Choroid plexus epithelial cell (primary cell): ENCODE measurements at regions not wholly inside any gene's neighbourhood (a gene's known extent, or its start where the extent isn't known, plus 50 kb on each side); places are given as distances from the start of the nearest gene placed in this dataset.

Source experiments
- DNase-seq: peaks from one replicate; pipeline ENCODE4 v3.0.0-alpha.2; 2010; ENCODE audit warnings: low read depth
- H3K4me3 ChIP-seq: 2 replicates; pipeline ENCODE4 v1.5.1; 2011; ENCODE audit warnings: low read depth, mild to moderate bottlenecking, control low read depth, low read length, moderate library complexity
- CTCF ChIP-seq: conservative IDR thresholded peaks from 2 replicates; pipeline ENCODE4 v1.5.1; 2011; ENCODE audit warnings: low read depth, mild to moderate bottlenecking, control low read depth, inconsistent platforms, low read length, moderate library complexity

DNA sequence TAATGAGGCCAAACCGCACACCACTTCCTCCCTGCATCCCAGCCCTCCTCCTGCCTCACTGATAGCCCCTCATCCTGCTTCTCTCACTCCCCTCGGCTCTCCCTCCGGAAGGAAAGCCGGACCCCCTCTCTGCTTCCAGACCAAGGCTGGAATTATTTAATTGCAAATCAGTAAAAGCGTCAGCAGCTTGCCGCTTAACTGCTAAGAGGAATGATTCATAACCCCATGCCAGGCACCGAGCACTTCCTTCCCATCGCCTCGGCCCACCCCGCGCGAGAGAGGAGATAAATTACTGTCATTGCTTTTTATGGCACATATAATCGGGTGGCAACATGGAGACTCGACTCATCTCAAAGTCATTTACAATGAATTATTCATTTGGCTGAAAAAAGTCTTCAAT lies 77.3 kb downstream of the UBIAD1 start:
- no peak for TF ChIP-seq CTCF
- H3K4me3 ChIP-seq, result no peak overlapping the region
- DNase-seq, result no peak

DNA sequence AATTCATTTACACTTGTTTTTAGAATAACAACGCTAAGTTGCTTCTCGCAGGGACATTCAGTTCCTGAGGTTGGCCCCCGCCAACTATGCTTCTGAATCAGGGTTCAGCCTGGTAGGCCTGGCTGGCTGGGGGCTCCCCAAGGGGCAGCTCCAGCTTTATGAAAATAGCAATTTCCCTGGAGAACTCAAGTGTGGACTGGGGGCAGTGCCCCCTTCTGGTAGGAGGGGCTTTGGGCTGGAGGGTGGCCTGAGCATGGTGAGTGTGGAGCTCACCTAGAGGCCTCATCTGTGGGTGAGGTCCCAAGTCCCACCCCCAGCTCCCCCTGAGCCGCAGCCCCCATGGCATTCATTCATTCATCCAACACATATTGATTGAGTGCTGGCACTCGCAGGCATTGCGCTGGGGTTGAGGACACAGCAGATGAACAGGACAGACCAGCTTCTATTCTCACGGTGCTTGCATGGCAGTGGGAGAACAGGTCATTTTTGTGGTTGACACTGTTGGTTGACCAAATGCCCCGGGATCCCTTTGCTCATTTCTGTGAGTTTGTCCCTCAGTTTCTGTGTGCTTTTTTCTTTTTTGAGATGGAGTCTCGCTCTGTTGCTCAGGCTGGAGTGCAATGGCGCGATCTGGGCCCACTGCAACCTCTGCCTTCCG lies 79.2 kb downstream of the UBIAD1 start:
- no peak for TF ChIP-seq CTCF
- no peak overlapping the region for H3K4me3 ChIP-seq
- DNase-seq, result no peak

GRCh38 chr1:11352816-11353799 lies 80.1 kb downstream of the UBIAD1 start:
- H3K4me3 ChIP-seq, result no peak overlapping the region

GRCh38 chr1:11354893-11355553 lies 82.0 kb downstream of the UBIAD1 start:
- DNase-seq, result no peak
- H3K4me3 ChIP-seq, result no peak overlapping the region
- no peak for TF ChIP-seq CTCF

More at GRCh38 chr1:11352816-11353799, 80.1 kb downstream of the UBIAD1 start:
- TF ChIP-seq CTCF, result no peak
- no peak for DNase-seq

DNA sequence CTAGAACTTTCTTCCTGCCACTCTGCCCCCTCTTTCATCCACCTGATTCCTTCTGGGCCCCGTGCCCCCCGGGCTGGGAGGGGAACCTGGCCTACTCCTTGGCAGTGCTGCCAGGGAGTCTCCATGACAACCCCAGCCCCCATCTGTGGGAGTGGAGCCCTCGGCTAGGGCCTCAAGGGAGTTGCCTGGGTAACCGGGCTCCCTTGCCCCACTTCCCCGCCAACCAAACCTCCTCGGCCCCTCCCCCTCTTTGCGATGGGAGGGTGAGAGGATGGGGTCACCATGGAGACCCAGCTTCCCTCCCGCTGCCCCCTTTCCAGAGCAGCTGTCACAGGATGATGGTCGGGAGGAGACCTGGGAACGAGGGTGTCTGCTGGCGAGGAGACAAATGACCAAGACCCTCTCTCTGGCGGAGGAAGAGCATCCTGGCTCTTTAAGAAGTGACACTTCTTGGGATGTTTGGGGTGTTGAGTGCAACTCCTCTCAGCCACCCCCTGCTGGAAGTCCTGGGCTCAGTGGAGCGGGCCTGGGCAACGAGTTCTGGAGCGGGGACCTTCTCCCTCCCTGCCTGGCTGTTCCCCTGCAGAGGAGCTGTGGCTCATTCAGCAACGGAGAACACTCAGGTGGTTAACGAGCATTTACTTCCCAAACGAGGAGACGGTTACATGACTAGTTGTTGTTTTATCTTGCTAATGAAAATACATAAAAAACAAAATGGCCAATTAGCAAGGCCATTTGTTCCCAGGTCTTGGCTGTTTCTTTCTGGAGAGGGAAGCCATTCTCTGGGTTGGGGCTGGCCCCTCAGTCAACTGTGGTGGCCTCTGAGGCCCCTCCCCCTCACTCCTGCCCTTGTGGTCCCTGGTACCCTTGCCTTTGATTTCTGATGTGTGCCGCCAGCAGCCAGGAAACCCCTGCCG lies 82.8 kb downstream of the UBIAD1 start:
- no peak for DNase-seq
- no peak for TF ChIP-seq CTCF
- H3K4me3 ChIP-seq, result no peak overlapping the region

DNA sequence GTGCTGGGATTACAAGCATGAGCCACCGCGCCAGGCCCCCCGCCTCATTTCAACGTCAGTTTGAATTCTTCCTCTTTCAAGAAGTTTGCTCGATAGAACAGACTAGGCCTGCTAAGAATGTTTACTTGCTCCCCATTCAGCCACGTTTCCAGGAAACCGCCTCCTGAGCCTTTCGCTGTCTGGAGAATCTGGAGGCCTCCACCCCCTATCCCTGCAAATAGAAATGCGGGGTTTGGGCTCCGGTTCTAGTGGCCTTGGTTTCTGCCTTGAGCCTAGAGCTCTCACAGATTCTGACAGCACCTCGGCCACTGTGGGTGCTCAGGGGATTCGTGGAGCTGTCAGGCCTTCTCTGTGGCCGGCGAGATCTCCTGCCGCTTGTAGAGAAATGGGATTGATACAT lies 84.3 kb downstream of the UBIAD1 start:
- no peak for TF ChIP-seq CTCF

More for the DNA sequence above, 84.3 kb downstream of the UBIAD1 start:
- no peak for DNase-seq
- no peak overlapping the region for H3K4me3 ChIP-seq
